HG03066 (cell line): ENCODE measurements at regions not wholly inside any gene's neighbourhood (a gene's known extent, or its start where the extent isn't known, plus 50 kb on each side); places are given as distances from the start of the nearest gene placed in this dataset.

ENCODE experiments used
- ATAC-seq: cut with Tn5 transposase; IDR thresholded peaks from one replicate; pipeline ENCODE4 v1.9.1; 2021; ENCODE audit warnings: low read depth; ENCODE audit not compliant: unreplicated experiment

DNA sequence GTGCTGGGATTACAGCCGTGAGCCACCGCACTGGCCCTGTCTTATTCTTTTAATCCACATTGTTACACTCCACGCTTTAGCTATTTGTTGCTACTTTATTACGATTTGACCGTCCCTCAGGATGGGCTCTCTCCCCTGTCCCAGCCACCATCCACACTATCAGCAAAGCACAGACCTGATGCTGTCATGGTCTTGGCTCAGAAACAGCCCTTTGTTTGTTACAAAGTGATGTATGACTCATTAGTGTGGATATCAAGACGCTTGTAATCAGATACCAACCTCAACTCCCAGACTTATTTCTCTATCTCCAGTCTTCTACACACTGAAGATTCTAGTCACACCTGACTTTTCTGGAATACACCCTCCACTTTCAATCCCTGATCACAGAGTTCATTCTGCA is 84.6 kb upstream of the FREM2 start:
- no peak for ATAC-seq

DNA sequence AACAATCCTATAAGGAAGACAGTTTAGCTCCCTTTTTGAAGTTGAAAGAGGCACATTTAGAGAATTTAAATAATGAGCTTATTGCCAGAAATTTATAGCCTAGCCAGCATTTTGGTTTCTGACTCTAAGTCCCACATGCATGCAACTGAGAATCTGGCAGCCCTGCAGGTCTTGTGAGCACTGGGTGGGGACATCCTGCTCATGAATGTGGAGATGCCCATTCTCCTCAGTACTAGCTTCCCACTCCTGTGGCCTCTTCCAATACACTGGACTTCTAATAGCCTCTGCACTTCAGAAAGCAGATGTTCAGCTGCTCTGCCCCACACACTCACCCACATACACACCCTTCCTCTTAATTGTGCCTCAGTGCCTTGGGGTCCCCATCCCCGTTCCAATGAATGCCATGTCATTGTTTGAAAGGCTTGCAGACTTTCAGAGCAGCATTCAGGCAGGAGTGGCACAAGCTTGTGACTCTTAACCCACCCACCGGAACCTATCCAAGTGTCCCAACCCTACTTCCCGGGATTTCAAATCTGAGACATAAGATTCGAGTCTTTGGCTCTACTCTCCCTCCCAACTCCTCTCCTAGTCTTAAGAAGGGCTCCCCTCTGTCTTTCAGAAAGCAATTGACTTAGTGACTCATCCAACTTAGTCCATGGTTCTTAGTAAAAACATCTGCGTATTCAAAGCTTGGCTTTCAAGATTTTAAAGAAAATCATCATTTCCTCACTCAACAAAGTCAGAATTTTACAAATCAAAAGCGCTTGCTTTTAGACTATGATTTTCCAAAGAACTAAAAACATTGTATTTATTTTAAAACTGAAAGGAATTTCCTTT is 80.0 kb upstream of the FREM2 start:
- no peak for ATAC-seq

DNA sequence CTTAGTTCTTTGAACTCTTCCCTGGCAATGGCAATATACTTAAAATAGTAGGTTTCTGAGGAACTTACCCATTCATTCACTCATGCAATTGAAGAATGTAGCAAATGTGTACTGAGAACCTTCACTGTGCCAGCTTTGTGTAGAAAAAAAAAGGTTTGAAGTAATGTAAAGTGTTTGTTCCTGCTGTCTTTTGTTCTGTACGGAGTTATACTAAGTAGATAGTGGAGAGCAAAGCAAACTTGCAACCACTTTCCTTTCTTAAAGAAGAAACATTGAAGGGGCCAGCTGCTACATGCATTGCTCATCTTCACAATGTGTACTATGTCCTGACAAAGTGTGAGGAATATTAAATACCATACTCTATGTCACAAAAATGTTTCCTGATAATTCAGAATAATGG is 68.9 kb upstream of the FREM2 start:
- no peak for ATAC-seq

DNA sequence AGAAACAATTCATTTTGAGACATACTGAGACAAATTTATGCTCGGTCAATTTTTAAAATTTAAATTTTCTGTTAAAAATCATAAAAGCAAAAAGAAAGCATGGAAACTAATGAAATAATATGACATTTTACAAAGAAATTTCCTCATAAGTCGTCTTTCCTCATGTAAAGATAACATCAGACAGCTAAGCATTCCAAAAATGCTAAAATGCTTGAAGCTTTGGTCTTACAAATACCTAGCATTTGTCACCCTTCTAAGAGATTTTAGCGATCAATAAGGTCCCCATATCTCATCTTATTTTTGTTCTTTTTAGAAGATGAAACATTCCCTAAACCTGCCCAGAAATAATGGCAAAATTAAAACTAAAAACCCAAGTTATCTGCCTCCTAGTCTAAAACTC is 68.5 kb upstream of the FREM2 start:
- no peak for ATAC-seq

DNA sequence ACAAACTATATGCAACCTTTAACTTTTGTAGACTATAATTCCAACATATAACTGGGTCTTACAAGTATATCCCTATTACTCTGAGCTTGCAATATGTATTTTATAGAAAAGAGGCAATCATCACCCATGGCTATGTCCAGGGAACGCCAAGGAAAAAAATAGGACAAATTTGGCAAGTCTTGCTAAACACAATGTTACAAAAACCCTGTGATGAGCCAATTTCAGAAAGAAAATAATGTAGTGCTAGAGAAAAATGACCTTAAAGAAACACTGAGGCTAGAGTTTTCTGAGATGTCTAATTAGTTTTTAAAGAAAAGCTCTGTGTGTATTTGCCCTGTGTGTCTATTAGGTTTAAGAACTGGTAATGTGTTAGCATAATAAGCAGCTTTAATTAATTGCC is 68.0 kb upstream of the FREM2 start:
- no peak for ATAC-seq

DNA sequence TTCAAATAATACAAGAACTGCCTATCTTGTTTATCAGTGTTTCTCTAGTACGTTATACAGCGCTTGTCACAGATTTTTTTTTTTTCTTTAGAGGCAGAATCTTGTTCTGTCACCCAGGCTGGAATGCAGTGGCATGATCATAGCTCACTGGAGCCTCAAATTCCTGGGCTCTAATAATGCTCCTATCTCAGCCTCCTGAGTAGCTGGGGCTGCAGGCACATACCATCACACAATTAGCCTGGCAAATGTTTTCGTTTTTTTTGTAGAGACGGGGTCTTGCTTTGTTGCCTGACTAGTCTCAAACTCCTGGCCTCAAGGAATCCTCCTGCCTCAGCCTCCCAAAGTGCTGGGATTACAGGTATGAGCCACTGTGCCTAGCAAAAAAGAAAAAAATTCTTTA is 66.0 kb upstream of the FREM2 start:
- ATAC-seq, result no peak

DNA sequence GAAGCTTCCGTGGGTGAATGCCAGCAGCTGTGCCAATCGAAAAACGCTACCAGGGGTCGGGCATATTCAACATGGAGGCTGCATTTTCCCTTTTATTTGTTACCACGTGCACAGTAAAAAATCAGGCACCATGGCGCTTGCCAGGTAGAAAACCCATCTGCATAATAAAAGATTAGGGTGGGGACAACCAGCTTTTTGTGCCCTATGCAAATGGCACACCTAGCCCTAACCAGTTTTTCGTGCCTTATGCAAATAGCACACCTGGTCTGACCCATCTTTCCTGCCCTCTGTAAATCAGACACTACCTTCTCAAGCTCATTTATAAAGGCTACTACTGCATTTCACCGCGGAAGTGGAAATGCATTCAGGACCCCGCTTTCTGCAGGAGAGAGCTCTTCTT is 62.1 kb upstream of the FREM2 start:
- no peak for ATAC-seq

DNA sequence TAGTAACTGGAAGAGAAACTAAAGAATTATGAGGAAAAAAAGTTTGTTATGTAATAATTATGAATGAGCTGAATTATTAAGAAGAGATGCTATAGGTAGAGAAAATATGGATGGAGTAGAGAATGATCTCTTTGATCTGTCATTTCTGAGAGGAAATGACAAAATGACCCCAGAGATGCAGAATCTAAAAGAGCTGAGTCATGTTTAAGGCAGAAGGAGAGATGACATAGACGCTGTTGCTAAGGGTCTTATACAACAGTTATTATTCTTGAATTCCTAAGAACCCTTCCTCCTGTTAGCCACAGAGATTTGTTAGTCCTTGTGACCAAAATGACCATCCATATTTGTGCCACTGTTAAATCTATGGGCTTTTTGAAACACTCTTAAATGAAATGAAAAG is 58.3 kb upstream of the FREM2 start:
- no peak for ATAC-seq

DNA sequence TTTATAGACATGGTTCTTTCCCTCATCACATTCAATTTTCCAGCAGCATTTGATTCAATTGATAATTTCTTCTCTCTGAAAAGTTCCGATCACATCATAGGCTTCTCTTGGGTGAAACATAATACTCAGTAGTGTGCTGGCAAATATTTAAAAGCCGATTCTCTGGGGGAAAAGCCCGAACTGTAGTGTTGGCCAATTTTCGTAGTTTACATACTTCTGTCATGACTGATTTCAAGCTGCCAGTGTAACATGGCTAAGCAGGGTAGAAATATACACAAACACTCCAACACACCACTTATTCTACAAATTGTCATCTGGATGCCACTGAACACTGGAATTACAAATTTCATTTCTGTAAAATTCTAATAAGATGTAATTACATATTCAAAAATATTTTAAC is 56.1 kb upstream of the FREM2 start:
- no peak for ATAC-seq

DNA sequence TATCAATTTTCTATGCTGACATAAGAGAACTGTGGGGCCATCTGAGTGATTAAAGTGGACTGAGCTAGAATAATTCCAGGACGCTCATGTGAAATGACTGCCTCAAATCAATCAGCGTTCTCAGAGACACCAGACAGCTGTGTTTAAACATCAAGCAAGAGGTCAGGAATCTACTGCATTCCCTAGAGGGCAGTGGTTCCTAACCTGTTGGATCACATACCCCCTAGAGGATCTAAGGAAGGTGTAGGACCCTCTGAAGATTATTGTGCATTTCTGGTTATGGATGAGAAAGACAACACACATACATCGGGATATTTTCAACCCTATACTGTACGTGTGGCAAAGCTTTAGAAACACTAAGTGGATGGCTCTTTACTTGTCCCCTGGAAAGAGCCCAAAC is 51.8 kb upstream of the FREM2 start:
- ATAC-seq, result no peak

DNA sequence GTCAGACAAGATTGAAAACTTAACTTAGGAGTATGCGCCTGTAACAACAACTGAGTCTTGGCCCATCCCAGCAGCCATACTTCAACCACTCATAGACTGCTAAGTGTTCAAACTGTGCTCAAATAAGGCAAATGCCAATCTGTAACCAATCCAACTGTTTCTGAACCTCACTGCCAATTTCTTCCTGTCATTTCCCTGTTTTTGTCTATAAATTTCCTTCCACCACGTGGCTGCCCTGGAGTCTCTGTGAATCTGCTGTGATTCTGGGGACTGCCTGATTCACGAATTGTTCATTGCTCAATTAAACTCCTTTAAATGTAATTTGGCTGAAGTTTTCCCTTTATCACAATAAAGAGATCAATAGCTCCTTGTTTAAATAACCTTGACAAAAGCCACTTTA is 50.8 kb upstream of the FREM2 start:
- no peak for ATAC-seq

DNA sequence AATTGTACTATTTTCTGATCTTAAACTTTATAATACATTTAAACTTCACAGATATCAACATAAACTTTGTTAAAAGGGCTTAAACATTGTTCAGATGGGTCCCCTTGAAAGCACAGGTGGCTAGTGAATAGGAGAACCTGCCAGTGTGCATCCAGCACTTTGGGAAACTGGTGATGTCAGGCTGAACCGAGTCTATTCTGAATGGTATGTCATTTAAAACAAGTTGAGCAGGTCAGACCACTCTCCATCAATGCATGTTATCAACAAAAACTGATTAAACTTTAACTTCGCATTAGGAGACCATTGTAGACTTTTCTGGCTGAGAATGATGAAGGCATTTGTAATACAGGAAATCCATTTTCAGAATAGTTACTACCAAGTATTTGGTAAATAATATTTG is 50.1 kb upstream of the FREM2 start:
- ATAC-seq, result no peak
